ENCODE measurements at regions not wholly inside any gene's neighbourhood (a gene's known extent, or its start where the extent isn't known, plus 50 kb on each side); places are given as distances from the start of the nearest gene placed in this dataset.

- WGBS, 2 experiments (ENCODE audit: insufficient coverage in 1 of 2, insufficient read length in 1 of 2), result 79 to 89% methylated on average over 2 to 3 of the region's 3 CpGs
- H3K27ac ChIP-seq (ENCODE audit: low read depth, low read length), result no peak overlapping the region
- H3K9me3 Mint-ChIP-seq, result no peaks in the 10 kb centered on the region
- H3K36me3 Mint-ChIP-seq (ENCODE audit: low read depth), result no peaks in the 10 kb centered on the region
- H3K27me3 ChIP-seq (ENCODE audit: control insufficient read depth, insufficient read depth, low read length, poor library complexity, severe bottlenecking), result no peaks in the 10 kb centered on the region
- TF ChIP-seq CTCF (conservative IDR thresholded peaks at IDR 0.05), result no peak
- H3K9ac ChIP-seq (ENCODE audit: extremely low read depth, low read length, poor library complexity, severe bottlenecking), result no peak overlapping the region
- peaks cover 17% of the 10 kb centered on the region for H3K4me1 Mint-ChIP-seq
- H3K9me3 ChIP-seq (ENCODE audit: control insufficient read depth, low read length), result no peaks in the 10 kb centered on the region
- peaks cover 7% of the 10 kb centered on the region for H3K4me1 ChIP-seq (ENCODE audit: control insufficient read depth, insufficient read depth, low read length)
- no peak overlapping the region for H3K4me3 Mint-ChIP-seq
- no peak overlapping the region for H3K27ac Mint-ChIP-seq
- no peak for DNase-seq
- no peak overlapping the region for H3K4me3 ChIP-seq (ENCODE audit: low read length)
- peaks cover 22% of the 10 kb centered on the region for H3K27me3 Mint-ChIP-seq (ENCODE audit: insufficient read depth)
- no peaks in the 10 kb centered on the region for H3K36me3 ChIP-seq (ENCODE audit: control insufficient read depth, insufficient read depth, low read length)
Observed at GRCh38 chr1:36651176-36651910, 168.6 kb upstream of the CSF3R start.

GRCh38 chr1:36650200-36651065 lies 167.7 kb upstream of the CSF3R start:
- Histone ChIP-seq H3K4me1 (ENCODE audit: control insufficient read depth, insufficient read depth, low read length) (peaks cover 7% of the 10 kb centered on the region), H3K36me3 (ENCODE audit: control insufficient read depth, insufficient read depth, low read length) (no peaks in the 10 kb centered on the region), H3K9me3 (ENCODE audit: control insufficient read depth, low read length) (no peaks in the 10 kb centered on the region), H3K4me3 (ENCODE audit: low read length) (no peak overlapping the region), H3K9ac (ENCODE audit: extremely low read depth, low read length, poor library complexity, severe bottlenecking) (no peak overlapping the region), H3K27ac (ENCODE audit: low read depth, low read length) (no peak overlapping the region), H3K27me3 (ENCODE audit: control insufficient read depth, insufficient read depth, low read length, poor library complexity, severe bottlenecking) (no peaks in the 10 kb centered on the region)
- peak; percentile 94 for DNase-seq
- no peaks in the 10 kb centered on the region for H3K36me3 Mint-ChIP-seq (ENCODE audit: low read depth)
- H3K4me3 Mint-ChIP-seq, result no peak overlapping the region
- no peak overlapping the region for H3K27ac Mint-ChIP-seq
- WGBS, 2 experiments (ENCODE audit: insufficient coverage in 1 of 2, insufficient read length in 1 of 2), result 65 to 79% methylated on average over 8 to 13 of the region's 14 CpGs
- peak; percentile 93 for TF ChIP-seq CTCF (conservative IDR thresholded peaks at IDR 0.05)
- H3K9me3 Mint-ChIP-seq, result no peaks in the 10 kb centered on the region
- peaks cover 17% of the 10 kb centered on the region for H3K4me1 Mint-ChIP-seq
- peaks cover 15% of the 10 kb centered on the region for H3K27me3 Mint-ChIP-seq (ENCODE audit: insufficient read depth)

- H3K4me1 Mint-ChIP-seq, result peaks cover 26% of the 10 kb centered on the region
- no peak overlapping the region for H3K4me3 Mint-ChIP-seq
- Histone ChIP-seq H3K9me3 (ENCODE audit: control insufficient read depth, low read length) (no peaks in the 10 kb centered on the region), H3K36me3 (ENCODE audit: control insufficient read depth, insufficient read depth, low read length) (no peaks in the 10 kb centered on the region), H3K4me3 (ENCODE audit: low read length) (no peak overlapping the region), H3K4me1 (ENCODE audit: control insufficient read depth, insufficient read depth, low read length) (peaks cover 14% of the 10 kb centered on the region), H3K9ac (ENCODE audit: extremely low read depth, low read length, poor library complexity, severe bottlenecking) (no peak overlapping the region), H3K27me3 (ENCODE audit: control insufficient read depth, insufficient read depth, low read length, poor library complexity, severe bottlenecking) (no peaks in the 10 kb centered on the region), H3K27ac (ENCODE audit: low read depth, low read length) (no peak overlapping the region)
- no peaks in the 10 kb centered on the region for H3K36me3 Mint-ChIP-seq (ENCODE audit: low read depth)
- DNase-seq, result no peak
- no peak overlapping the region for H3K27ac Mint-ChIP-seq
- H3K27me3 Mint-ChIP-seq (ENCODE audit: insufficient read depth), result peaks cover 9% of the 10 kb centered on the region
- WGBS, 2 experiments (ENCODE audit: insufficient coverage in 1 of 2, insufficient read length in 1 of 2), result 94% methylated on average over 10 of the region's 10 CpGs
- TF ChIP-seq CTCF (conservative IDR thresholded peaks at IDR 0.05), result no peak
- no peaks in the 10 kb centered on the region for H3K9me3 Mint-ChIP-seq
Observed at GRCh38 chr1:36645867-36646266, 163.2 kb upstream of the CSF3R start.

All from endodermal cell (in vitro differentiated cells).